GM19035 (cell line): ENCODE measurements at regions not wholly inside any gene's neighbourhood (a gene's known extent, or its start where the extent isn't known, plus 50 kb on each side); places are given as distances from the start of the nearest gene placed in this dataset.
A peak's percentile ranks its signal among the peaks of the same experiment; 100 is the strongest.

Source experiments
- ATAC-seq: cut with Tn5 transposase; IDR thresholded peaks from one replicate; pipeline ENCODE4 v1.9.1; 2021; ENCODE audit not compliant: unreplicated experiment

GRCh38 chr9:31071606-31072286 lies 1312.7 kb upstream of the ACO1 start:
- ATAC-seq = no peak

DNA sequence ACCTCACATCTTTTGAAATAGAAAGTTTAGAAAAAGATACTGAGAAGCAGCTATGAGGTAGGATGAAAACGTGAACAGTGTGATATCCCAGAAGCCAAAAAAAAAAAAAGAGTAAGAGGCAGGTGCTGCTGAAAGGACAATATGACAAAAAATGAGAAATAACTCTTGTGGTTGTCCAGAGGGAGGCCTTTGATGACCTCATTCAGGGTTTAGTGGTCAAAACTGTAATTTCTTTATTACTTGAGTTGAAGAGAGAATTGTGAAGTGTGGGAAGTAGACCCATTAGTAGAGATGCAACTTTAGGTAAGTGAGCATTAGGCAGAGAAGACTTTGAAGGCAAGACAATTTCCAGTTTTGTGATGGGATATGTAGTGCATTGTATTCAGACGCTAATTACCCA lies 1306.3 kb upstream of the ACO1 start:
- ATAC-seq = no peak

GRCh38 chr9:31084350-31084749 lies 1300.1 kb upstream of the ACO1 start:
- ATAC-seq = no peak

- no peak for ATAC-seq
Observed at GRCh38 chr9:31089549-31090221, 1294.8 kb upstream of the ACO1 start.

DNA sequence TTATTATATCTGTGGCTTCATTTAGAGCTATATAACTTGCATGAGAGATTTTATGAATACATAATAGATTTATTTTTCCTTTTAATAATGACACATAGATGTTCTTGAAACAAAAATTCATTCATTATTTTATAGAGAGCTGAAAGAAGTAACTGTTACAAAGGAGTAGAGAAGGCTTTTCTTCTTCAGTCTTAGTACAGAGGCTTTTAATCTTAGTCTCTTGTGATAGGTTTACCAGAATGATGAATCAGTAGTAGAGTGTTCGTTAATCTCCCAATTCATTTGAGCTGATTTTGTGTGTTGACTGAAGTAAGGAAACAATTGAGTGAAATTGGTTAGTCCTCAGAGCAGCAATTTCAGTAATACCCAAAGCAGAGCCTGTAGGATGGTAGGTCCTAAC lies 1284.1 kb upstream of the ACO1 start:
- ATAC-seq = no peak

GRCh38 chr9:31103836-31104235 lies 1280.6 kb upstream of the ACO1 start:
- ATAC-seq = no peak

GRCh38 chr9:31104249-31104648 lies 1280.2 kb upstream of the ACO1 start:
- no peak for ATAC-seq

- ATAC-seq = no peak
Observed at GRCh38 chr9:31112491-31112890, 1272.0 kb upstream of the ACO1 start.

GRCh38 chr9:31114346-31114745 lies 1270.1 kb upstream of the ACO1 start:
- ATAC-seq = no peak

DNA sequence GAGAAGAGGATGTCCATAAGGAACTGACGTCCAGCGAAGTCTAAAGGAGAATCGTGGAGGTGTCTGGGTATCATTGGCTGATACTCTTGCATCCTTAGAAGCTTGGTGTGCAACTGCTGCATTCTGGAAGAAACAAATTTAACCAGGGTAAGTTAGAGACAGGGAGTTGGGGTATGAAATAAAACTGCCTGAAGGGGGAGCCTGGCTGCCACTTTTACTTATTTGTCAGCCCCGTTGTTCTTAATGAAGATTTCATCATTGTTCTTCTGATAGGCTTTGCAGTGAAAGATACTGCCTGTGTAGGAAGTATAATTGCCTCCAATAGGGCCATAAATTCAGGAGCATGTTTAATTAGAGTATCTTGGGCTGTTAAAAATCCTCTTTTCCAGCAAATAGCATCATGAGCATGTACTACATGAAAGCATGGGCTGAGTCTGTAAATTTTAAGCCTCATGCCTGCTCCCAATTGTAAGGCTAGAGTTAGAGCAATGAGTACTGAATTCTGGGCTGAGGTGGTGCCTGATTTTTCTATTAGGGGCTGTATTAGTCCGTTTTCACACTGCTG lies 1264.5 kb upstream of the ACO1 start:
- ATAC-seq = peak; percentile 80

DNA sequence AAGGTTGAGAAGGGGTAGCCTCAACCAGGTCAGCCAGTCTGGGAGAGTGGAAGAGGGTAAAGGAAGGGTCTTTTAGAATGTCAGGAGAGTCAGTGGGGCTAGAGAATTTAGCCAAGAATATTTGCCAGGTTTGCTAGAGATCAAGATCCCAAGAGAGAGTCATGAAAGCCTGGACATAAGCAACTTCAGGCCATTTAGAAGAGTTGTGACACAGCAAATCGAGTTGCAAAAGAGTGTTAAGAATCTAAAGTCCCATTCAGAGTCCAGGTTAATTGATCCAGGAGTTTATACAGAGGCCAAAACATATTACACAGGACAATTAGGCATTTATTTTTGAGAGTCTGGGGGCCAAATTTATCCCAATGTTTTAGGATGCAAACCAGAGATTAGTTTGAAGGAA lies 1260.1 kb upstream of the ACO1 start:
- no peak for ATAC-seq

DNA sequence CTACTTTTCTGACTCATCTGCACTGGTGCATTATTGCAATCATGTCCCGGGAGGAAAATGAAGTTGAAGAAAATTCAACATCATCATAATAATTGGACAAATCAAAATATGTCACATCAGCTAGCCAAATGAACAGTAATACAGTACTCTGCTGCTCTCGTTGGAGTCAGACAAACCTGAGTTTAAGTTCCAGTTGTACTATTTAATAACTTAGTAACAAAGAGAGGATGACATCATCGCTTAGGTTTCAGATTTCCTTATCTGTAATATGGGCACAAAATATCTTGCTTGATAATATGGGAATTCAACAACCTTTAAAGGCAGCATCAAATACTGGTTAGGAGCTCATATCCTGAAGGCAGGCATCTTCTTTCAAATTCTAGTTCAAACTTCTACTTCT lies 1248.9 kb upstream of the ACO1 start:
- ATAC-seq = no peak

GRCh38 chr9:31136524-31136923 lies 1247.9 kb upstream of the ACO1 start:
- ATAC-seq = no peak

DNA sequence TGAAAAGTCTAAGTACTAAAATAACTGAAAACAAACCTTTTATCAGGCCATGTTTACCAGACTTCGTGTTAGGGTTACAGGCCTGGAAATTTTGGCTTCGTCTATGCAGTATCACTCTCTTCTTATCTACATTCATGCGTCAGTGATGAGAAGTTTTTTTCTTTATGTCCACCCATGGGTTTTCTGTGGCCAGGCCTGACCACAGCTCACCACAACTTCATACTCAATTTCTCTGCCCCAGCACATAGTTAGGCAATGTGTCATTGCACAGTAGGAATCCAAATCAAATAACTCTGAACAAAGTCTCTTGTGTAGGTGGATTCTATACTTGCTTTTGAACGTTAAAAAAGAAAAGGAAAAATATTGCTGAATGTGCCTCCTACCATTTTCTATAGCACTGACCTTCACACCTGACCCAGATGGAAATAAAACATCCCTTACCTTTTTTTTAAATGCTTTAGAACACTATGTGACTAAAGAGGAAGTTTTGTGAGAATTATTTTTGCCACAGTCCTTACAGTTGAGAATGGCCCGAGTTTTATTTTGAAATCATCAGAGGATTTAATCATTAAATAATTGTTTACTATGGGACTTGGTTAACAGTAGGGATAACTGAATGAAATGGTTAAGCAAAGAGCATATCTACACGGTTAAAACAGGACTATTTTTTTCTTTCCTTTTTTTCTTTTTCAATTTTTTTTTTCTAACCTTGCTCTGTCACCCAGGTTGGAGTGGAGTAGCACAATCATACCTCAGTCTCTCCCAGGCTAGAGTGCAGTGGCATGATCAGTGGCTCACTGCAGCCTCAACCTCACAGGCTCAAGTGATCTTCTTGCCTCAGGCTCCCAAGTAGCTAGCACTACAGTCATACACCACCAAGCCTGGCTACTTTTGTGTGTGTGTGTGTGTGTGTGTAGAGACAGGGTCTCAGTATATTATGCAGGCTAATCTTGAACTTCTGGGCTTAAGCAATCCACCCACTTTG lies 1247.0 kb upstream of the ACO1 start:
- no peak for ATAC-seq

DNA sequence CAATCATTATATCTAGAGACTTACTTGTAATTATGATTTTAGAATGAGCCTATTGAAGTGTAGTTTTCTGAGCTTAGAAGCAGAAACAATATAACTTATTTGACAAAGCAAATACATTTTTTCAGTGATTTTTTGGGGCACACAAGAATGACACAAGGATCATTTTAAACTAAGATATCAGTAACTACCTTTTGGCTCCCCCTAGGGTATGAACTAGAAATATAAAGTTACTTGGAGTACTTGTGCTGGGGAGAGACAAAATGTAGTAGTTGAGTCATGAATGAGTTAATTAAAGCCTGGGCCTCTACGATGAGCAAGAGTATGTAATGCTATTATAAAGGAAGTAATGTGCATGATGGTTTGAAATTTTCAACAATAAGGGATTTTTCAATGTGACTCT lies 1244.1 kb upstream of the ACO1 start:
- no peak for ATAC-seq

- ATAC-seq = no peak
Observed at GRCh38 chr9:31142456-31142855, 1242.0 kb upstream of the ACO1 start.

- no peak for ATAC-seq
Observed at GRCh38 chr9:31144614-31145013, 1239.8 kb upstream of the ACO1 start.

DNA sequence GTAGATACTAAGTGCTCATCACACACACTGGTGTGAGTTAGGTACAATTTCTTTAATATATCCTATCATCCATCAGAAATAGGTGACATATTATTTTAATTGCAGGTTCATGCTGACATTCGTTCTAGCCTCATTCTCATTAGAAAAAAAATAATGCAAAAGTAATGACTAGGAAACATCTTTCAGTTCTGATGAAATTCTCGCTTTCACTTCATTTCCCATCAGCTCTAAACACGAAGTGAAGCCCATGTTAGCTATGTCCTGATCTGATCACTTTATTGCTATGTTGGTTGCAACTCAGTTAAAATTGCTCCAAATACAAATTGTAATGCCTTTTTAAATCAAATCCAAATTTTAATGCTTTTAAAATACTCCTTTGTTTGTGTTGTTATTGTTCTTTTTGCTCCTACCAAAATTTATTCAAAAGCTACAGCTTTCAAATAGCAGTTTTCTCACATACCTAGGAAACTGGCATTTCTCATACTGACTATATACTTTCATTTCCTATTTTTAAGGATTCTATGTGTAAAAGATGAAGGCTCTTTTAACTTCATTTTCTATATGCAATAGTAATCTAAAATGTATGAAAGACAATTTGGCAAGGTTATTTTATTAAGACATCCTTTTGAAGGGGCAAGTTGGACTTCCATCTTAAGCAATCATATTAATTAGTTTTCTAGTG lies 1237.8 kb upstream of the ACO1 start:
- no peak for ATAC-seq

DNA sequence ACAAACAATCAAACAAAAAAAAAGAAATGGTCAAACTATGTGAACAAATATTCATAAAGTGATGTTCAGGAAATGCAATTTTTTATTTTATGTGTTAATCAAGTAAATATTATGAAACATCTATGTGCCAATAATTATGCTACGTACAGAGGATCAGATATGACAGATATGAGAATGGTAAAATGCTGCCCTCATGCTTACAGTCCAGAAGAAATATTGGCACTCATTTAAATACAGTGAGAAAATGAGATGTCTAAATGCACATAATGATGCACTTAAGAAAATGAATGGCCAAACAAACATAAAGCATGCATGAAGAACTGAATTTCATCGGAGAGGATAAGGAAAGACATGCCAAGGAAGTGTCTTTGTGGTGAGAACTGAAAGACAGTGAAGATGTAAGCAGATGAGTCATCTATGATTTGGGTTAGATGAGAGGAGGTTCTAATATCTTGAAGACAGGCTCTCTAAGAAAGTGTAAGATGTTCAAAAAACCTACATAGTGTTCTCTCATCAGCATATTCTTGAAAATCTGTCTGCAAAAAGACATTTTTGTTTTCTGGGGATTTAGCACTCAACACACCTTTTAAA lies 1231.1 kb upstream of the ACO1 start:
- ATAC-seq = no peak

GRCh38 chr9:31166516-31166915 lies 1217.9 kb upstream of the ACO1 start:
- ATAC-seq = no peak
